ENCODE measurements at regions not wholly inside any gene's neighbourhood (a gene's known extent, or its start where the extent isn't known, plus 50 kb on each side); places are given as distances from the start of the nearest gene placed in this dataset.

- no peak for DNase-seq (ENCODE audit: low read depth in 3 of 3)
These were observed 61.4 kb upstream of the ELK3 start for GRCh38 chr12:96132819-96133218.

- DNase-seq (ENCODE audit: low read depth in 3 of 3): no peak
These were observed 60.0 kb upstream of the ELK3 start for GRCh38 chr12:96134200-96134599.

GRCh38 chr12:96136161-96136560 lies 58.0 kb upstream of the ELK3 start:
- no peak for DNase-seq (ENCODE audit: low read depth in 3 of 3)

GRCh38 chr12:96136725-96137378 lies 57.3 kb upstream of the ELK3 start:
- DNase-seq (ENCODE audit: low read depth in 3 of 3): no peak

GRCh38 chr12:96140174-96140573 lies 54.0 kb upstream of the ELK3 start:
- no peak for DNase-seq (ENCODE audit: low read depth in 3 of 3)

GRCh38 chr12:96141216-96141912 lies 52.8 kb upstream of the ELK3 start:
- DNase-seq (ENCODE audit: low read depth in 3 of 3): no peak

- DNase-seq (ENCODE audit: low read depth in 3 of 3): no peak
These were observed 50.8 kb upstream of the ELK3 start for GRCh38 chr12:96143392-96143791.

GRCh38 chr12:96143827-96144565 lies 50.2 kb upstream of the ELK3 start:
- DNase-seq (ENCODE audit: low read depth in 3 of 3): no peak
